Upper lobe of right lung (tissue), 1 donor: ENCODE measurements at regions not wholly inside any gene's neighbourhood (a gene's known extent, or its start where the extent isn't known, plus 50 kb on each side); places are given as distances from the start of the nearest gene placed in this dataset.

Experiments
- ATAC-seq: fragments of 200-7000 bp; cut with Tn5 transposase; one replicate; pipeline ENCODE4 v1.9.1; 2020; ENCODE audit warnings: mild to moderate bottlenecking, moderate library complexity
- DNase-seq: peaks from one replicate; pipeline ENCODE4 v3.0.0-alpha.2; 2020
- H3K27ac ChIP-seq: fragments of 200-600 bp; one replicate; pipeline ENCODE4 v1.8.0; 2022
- H3K27me3 ChIP-seq: fragments of 200-600 bp; one replicate; pipeline ENCODE4 v1.8.0; 2022; ENCODE audit warnings: mild to moderate bottlenecking
- H3K36me3 ChIP-seq: fragments of 200-600 bp; one replicate; pipeline ENCODE4 v1.8.0; 2022
- H3K4me1 ChIP-seq: fragments of 200-600 bp; one replicate; pipeline ENCODE4 v1.8.0; 2022
- H3K4me3 ChIP-seq: fragments of 200-600 bp; one replicate; pipeline ENCODE4 v1.8.0; 2022; ENCODE audit warnings: mild to moderate bottlenecking
- H3K9me3 ChIP-seq: fragments of 200-600 bp; one replicate; pipeline ENCODE4 v1.8.0; 2022
- CTCF ChIP-seq: fragments of 200-600 bp; IDR thresholded peaks from one replicate; pipeline ENCODE4 v1.8.0; 2022; ENCODE audit warnings: antibody characterized with exemption
- intact Hi-C: fragments of 100-400 bp; cut with DNase I; formaldehyde crosslinking; loops from one replicate; pipeline ENCODE4 v1.11.0; 2022
- donor health status: DM: no; HTN: yes; CAD: no; lungs with severe emphysema.

GRCh38 chr16:14007450-14007849 is 63.7 kb upstream of the MRTFB start:
- Histone ChIP-seq H3K36me3 (no peaks in the 10 kb centered on the region), H3K4me3 (no peak overlapping the region), H3K27ac (no peak overlapping the region), H3K9me3 (no peaks in the 10 kb centered on the region), H3K4me1 (peaks cover 19% of the 10 kb centered on the region), H3K27me3 (no peaks in the 10 kb centered on the region)
- DNase-seq (no peak), ATAC-seq (no peak)
- intact Hi-C loops = no loop called here
- no peak for TF ChIP-seq CTCF

DNA sequence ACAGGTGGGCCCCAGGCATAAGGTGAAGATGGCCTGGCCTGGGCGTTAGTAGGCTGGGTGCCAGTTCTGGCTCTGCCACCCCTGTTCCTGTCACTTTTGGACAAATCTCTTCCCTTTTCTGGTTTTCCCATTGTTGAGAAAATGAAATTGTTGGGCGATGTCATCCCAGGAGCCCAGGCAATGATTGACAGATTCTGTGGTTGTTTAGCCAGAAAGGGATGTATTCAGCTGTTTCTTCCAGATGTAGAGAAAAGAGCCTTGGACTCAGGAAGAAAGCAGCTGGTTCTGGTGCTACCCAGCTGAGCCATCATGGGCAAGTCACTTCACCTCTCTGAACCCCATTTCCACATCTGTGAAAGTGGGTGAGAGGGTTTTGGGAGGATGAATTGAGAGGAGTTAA is 60.1 kb upstream of the MRTFB start:
- Histone ChIP-seq H3K4me3 (no peak overlapping the region), H3K27ac (no peak overlapping the region), H3K9me3 (no peaks in the 10 kb centered on the region), H3K27me3 (no peaks in the 10 kb centered on the region), H3K4me1 (peaks cover 18% of the 10 kb centered on the region), H3K36me3 (no peaks in the 10 kb centered on the region)
- DNase-seq (no peak), ATAC-seq (no peak)
- intact Hi-C loops = no loop called here
- TF ChIP-seq CTCF = no peak

DNA sequence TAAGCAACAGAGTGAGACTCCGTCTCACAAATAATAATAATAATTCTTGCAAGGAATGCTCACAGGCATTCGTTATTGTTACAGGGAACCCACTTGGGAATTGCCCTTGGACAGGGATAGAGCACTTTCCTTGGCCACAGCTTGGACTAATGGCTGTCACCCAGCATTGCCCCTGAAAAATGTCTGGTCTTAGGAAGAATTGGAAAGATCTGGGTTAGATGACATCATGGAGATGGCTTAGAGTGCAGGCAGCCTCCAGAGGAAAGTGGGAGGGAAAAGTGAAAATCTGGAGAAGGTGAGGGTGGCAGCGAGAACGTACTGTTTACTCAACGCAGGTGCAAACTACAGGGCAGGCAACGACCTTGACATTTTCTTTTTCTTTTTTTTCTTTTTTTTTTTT is 59.3 kb upstream of the MRTFB start:
- Histone ChIP-seq H3K27ac (no peak overlapping the region), H3K4me1 (peaks cover 26% of the 10 kb centered on the region), H3K9me3 (no peaks in the 10 kb centered on the region), H3K36me3 (no peaks in the 10 kb centered on the region), H3K27me3 (no peaks in the 10 kb centered on the region), H3K4me3 (no peak overlapping the region)
- DNase-seq (no peak), ATAC-seq (no peak)
- intact Hi-C loops = no loop called here
- TF ChIP-seq CTCF = no peak

GRCh38 chr16:14013145-14013570 is 58.0 kb upstream of the MRTFB start:
- no peak for DNase-seq
- intact Hi-C loops = no loop called here
- peak overlapping the region; percentile 60 for H3K27ac ChIP-seq
- no peaks in the 10 kb centered on the region for H3K9me3 ChIP-seq
- peaks cover 26% of the 10 kb centered on the region for H3K4me1 ChIP-seq
- H3K27me3 ChIP-seq = no peaks in the 10 kb centered on the region
- no peaks in the 10 kb centered on the region for H3K36me3 ChIP-seq
- H3K4me3 ChIP-seq = no peak overlapping the region
- TF ChIP-seq CTCF = no peak
- no peak for ATAC-seq

GRCh38 chr16:14013571-14014283 is 57.4 kb upstream of the MRTFB start:
- Histone ChIP-seq H3K27me3 (no peaks in the 10 kb centered on the region), H3K27ac (peak overlapping the region; percentile 60), H3K4me3 (peak overlapping the region; percentile 33), H3K4me1 (peaks cover 26% of the 10 kb centered on the region), H3K36me3 (no peaks in the 10 kb centered on the region), H3K9me3 (no peaks in the 10 kb centered on the region)
- intact Hi-C loops = no loop called here
- DNase-seq = no peak
- no peak for TF ChIP-seq CTCF
- peak; percentile 73 for ATAC-seq

GRCh38 chr16:14014284-14014625 is 56.9 kb upstream of the MRTFB start:
- ATAC-seq (no peak), DNase-seq (no peak)
- Histone ChIP-seq H3K4me3 (peak overlapping the region; percentile 33), H3K9me3 (no peaks in the 10 kb centered on the region), H3K27ac (peak overlapping the region; percentile 60), H3K4me1 (peaks cover 26% of the 10 kb centered on the region), H3K27me3 (no peaks in the 10 kb centered on the region), H3K36me3 (no peaks in the 10 kb centered on the region)
- intact Hi-C loops = no loop called here
- no peak for TF ChIP-seq CTCF
